WTC11 (cell line): ENCODE measurements at regions not wholly inside any gene's neighbourhood (a gene's known extent, or its start where the extent isn't known, plus 50 kb on each side); places are given as distances from the start of the nearest gene placed in this dataset.

Source experiments
- ATAC-seq: fragments of 200-7000 bp; cut with Tn5 transposase; 2 replicates; pipeline ENCODE4 v1.10.0; 2021; ENCODE audit warnings: mild to moderate bottlenecking, moderate library complexity
- CTCF ChIA-PET: fragments of 300-600 bp; sonication (Branson Sonifier 250); formaldehyde crosslinking; loops from one replicate; lab custom pipeline; 2021; ENCODE audit warnings: antibody characterized with exemption; lab: Charles Lee
- POLR2A ChIA-PET: fragments of 350-600 bp; sonication (Branson Sonifier 250); formaldehyde crosslinking; loops from one replicate; lab custom pipeline; 2021; ENCODE audit warnings: antibody characterized with exemption; lab: Charles Lee
- DNase-seq: peaks from one replicate; pipeline ENCODE4 v3.0.0; 2021; ENCODE audit warnings: low spot score
- H3K27ac Mint-ChIP-seq: 2 replicates; pipeline ENCODE4 v1.8.0; 2021; ENCODE audit warnings: mixed read lengths
- H3K27me3 Mint-ChIP-seq: 2 replicates; pipeline ENCODE4 v1.8.0; 2021; ENCODE audit warnings: low read depth, mild to moderate bottlenecking, moderate library complexity, mixed read lengths
- H3K36me3 Mint-ChIP-seq: 2 replicates; pipeline ENCODE4 v1.8.0; 2021; ENCODE audit warnings: mixed read lengths
- H3K4me1 Mint-ChIP-seq: 2 replicates; pipeline ENCODE4 v1.8.0; 2022; ENCODE audit warnings: mixed read lengths
- H3K4me3 Mint-ChIP-seq: 2 replicates; pipeline ENCODE4 v1.8.0; 2021; ENCODE audit warnings: mild to moderate bottlenecking, moderate library complexity, mixed read lengths
- H3K9me3 Mint-ChIP-seq: 2 replicates; pipeline ENCODE4 v1.8.0; 2021; ENCODE audit warnings: mixed read lengths
- CREM ChIP-seq: sonication (generic); formaldehyde crosslinking; IDR thresholded peaks from 2 replicates; pipeline ENCODE4 v1.8.1; 2022; ENCODE audit warnings: mild to moderate bottlenecking, missing genetic modification reagents, moderate library complexity
- EMX1 ChIP-seq: fragments of 250-450 bp; sonication (Bioruptor Pico); IDR thresholded peaks from 2 replicates; pipeline ENCODE4 v1.8.0; 2021; ENCODE audit warnings: mild to moderate bottlenecking
- FOXJ3 ChIP-seq: sonication (generic); formaldehyde crosslinking; IDR thresholded peaks from 2 replicates; pipeline ENCODE4 v1.9.0; 2021; ENCODE audit warnings: missing genetic modification reagents, mild to moderate bottlenecking, borderline replicate concordance
- HMGA2 ChIP-seq: fragments of 250-450 bp; sonication (Bioruptor Pico); IDR thresholded peaks from 2 replicates; pipeline ENCODE4 v1.4.0; 2021; ENCODE audit warnings: mild to moderate bottlenecking, moderate library complexity
- JUN ChIP-seq: sonication (generic); formaldehyde crosslinking; IDR thresholded peaks from 2 replicates; pipeline ENCODE4 v1.8.0; 2023; ENCODE audit warnings: mild to moderate bottlenecking, missing genetic modification reagents
- KAT7 ChIP-seq: sonication (generic); formaldehyde crosslinking; IDR thresholded peaks from 2 replicates; pipeline ENCODE4 v1.8.1; 2023; ENCODE audit warnings: missing genetic modification reagents, mild to moderate bottlenecking, borderline replicate concordance
- NR3C1 ChIP-seq: sonication (generic); formaldehyde crosslinking; conservative IDR thresholded peaks from 2 replicates; pipeline ENCODE4 v1.8.1; 2023; ENCODE audit warnings: low read depth, mild to moderate bottlenecking, missing genetic modification reagents
- PRDM15 ChIP-seq: sonication (generic); formaldehyde crosslinking; IDR thresholded peaks from 2 replicates; pipeline ENCODE4 v1.8.0; 2022; ENCODE audit warnings: missing genetic modification reagents
- TEAD4 ChIP-seq: sonication (generic); formaldehyde crosslinking; IDR thresholded peaks from 2 replicates; pipeline ENCODE4 v1.8.0; 2022; ENCODE audit warnings: mild to moderate bottlenecking, missing genetic modification reagents
- USF2 ChIP-seq: sonication (generic); formaldehyde crosslinking; IDR thresholded peaks from 2 replicates; pipeline ENCODE4 v1.8.1; 2023; ENCODE audit warnings: mild to moderate bottlenecking, missing genetic modification reagents, moderate library complexity
- ZBTB21 ChIP-seq: sonication (generic); formaldehyde crosslinking; IDR thresholded peaks from 2 replicates; pipeline ENCODE4 v1.8.1; 2023; ENCODE audit warnings: mild to moderate bottlenecking, missing genetic modification reagents, borderline replicate concordance
- ZNF219 ChIP-seq: sonication (generic); formaldehyde crosslinking; IDR thresholded peaks from 2 replicates; pipeline ENCODE4 v1.8.0; 2023; ENCODE audit warnings: missing genetic modification reagents, mild to moderate bottlenecking, borderline replicate concordance
- ZNF423 ChIP-seq: fragments of 250-450 bp; sonication (Bioruptor Pico); IDR thresholded peaks from 2 replicates; pipeline ENCODE4 v2.1.2; 2022; ENCODE audit warnings: mild to moderate bottlenecking, moderate library complexity
- TF ChIP-seq, protein P1 (sequence below): sonication (generic); formaldehyde crosslinking; IDR thresholded peaks from 2 replicates; pipeline ENCODE4 v1.8.1; 2023; ENCODE audit warnings: mild to moderate bottlenecking, missing genetic modification reagents, borderline replicate concordance
- TF ChIP-seq, protein P2 (sequence below): sonication (generic); formaldehyde crosslinking; IDR thresholded peaks from 2 replicates; pipeline ENCODE4 v1.8.0; 2023; ENCODE audit warnings: missing genetic modification reagents
- TF ChIP-seq, protein P3 (sequence below): sonication (generic); formaldehyde crosslinking; IDR thresholded peaks from 2 replicates; pipeline ENCODE4 v1.8.1; 2023; ENCODE audit warnings: mild to moderate bottlenecking, missing genetic modification reagents

DNA sequence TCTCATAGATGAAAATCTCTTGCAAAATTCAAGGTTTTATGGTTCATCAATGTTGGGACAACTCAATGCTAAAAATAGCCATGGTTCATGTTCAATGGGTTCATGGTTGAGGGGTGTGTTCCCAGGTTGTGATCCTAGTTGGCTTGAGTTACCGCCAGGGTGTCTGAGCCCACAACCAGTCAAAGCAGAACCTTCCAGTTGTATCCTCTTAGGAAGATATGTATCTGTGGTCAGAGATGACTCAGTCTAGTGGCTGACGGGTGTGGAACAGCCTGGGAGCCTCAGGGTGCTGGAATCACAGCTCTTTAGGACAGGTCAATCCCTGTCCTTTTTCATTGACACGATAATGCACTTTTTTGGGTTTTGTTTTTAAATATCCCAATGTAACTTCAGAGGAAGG lies 192.3 kb upstream of the NR3C2 start:
- no peak overlapping the region for H3K4me3 Mint-ChIP-seq
- H3K4me1 Mint-ChIP-seq = peaks cover 3% of the 10 kb centered on the region; the same call in 1 of the 2 replicates
- no peaks in the 10 kb centered on the region for H3K27me3 Mint-ChIP-seq
- no peak overlapping the region for H3K27ac Mint-ChIP-seq
- ChIA-PET POLR2A (no interaction called here), CTCF (no interaction called here)
- H3K9me3 Mint-ChIP-seq = peaks cover 55% of the 10 kb centered on the region
- peaks cover 41% of the 10 kb centered on the region for H3K36me3 Mint-ChIP-seq
- ATAC-seq (no peak), DNase-seq (no peak)
- TF ChIP-seq TEAD4 (CRISPR knock-in tag) (no peak), ZNF219 (CRISPR knock-in tag) (no peak), JUN (CRISPR knock-in tag) (no peak), HMGA2 (CRISPR knock-in tag) (no peak), PRDM15 (no peak)

DNA sequence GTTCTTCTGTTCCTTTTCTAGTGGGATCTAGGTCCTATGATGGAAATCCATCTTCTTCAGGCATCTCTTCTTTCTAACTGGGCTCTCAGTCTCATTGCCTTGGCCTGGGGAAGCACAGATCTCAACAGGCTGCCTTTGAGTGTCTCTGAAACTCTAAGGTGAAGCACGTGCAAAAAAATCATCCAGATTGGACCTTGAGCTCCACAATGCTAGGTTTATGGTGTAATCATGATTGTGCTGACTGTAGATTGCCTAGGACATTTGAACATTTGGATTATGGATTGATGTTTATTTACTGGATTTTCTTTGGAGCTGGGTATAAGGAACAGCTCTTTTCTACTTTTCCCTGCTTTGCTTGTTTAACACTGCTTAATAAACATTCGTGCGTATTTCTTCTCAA lies 191.5 kb upstream of the NR3C2 start:
- ChIA-PET CTCF (no interaction called here), POLR2A (no interaction called here)
- DNase-seq (no peak), ATAC-seq (no peak)
- H3K9me3 Mint-ChIP-seq = peaks cover 47% of the 10 kb centered on the region
- peaks cover 3% of the 10 kb centered on the region; the same call in 1 of the 2 replicates for H3K4me1 Mint-ChIP-seq
- H3K36me3 Mint-ChIP-seq = peaks cover 36% of the 10 kb centered on the region
- H3K27ac Mint-ChIP-seq = no peak overlapping the region
- H3K4me3 Mint-ChIP-seq = no peak overlapping the region
- TF ChIP-seq CREM (no peak), TEAD4 (CRISPR knock-in tag) (no peak), KAT7 (CRISPR knock-in tag) (no peak), USF2 (no peak), ZBTB21 (CRISPR knock-in tag) (no peak), EMX1 (CRISPR knock-in tag) (no peak), FOXJ3 (no peak)
- TF ChIP-seq, protein P1, sequence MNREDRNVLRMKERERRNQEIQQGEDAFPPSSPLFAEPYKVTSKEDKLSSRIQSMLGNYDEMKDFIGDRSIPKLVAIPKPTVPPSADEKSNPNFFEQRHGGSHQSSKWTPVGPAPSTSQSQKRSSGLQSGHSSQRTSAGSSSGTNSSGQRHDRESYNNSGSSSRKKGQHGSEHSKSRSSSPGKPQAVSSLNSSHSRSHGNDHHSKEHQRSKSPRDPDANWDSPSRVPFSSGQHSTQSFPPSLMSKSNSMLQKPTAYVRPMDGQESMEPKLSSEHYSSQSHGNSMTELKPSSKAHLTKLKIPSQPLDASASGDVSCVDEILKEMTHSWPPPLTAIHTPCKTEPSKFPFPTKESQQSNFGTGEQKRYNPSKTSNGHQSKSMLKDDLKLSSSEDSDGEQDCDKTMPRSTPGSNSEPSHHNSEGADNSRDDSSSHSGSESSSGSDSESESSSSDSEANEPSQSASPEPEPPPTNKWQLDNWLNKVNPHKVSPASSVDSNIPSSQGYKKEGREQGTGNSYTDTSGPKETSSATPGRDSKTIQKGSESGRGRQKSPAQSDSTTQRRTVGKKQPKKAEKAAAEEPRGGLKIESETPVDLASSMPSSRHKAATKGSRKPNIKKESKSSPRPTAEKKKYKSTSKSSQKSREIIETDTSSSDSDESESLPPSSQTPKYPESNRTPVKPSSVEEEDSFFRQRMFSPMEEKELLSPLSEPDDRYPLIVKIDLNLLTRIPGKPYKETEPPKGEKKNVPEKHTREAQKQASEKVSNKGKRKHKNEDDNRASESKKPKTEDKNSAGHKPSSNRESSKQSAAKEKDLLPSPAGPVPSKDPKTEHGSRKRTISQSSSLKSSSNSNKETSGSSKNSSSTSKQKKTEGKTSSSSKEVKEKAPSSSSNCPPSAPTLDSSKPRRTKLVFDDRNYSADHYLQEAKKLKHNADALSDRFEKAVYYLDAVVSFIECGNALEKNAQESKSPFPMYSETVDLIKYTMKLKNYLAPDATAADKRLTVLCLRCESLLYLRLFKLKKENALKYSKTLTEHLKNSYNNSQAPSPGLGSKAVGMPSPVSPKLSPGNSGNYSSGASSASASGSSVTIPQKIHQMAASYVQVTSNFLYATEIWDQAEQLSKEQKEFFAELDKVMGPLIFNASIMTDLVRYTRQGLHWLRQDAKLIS (CRISPR knock-in tag) = no peak
- H3K27me3 Mint-ChIP-seq = no peaks in the 10 kb centered on the region

- Mint-ChIP-seq H3K27me3 (no peaks in the 10 kb centered on the region), H3K27ac (no peak overlapping the region), H3K9me3 (peaks cover 35% of the 10 kb centered on the region), H3K4me1 (peaks cover 3% of the 10 kb centered on the region; the same call in 1 of the 2 replicates), H3K36me3 (peaks cover 24% of the 10 kb centered on the region), H3K4me3 (no peak overlapping the region)
- ATAC-seq (no peak), DNase-seq (no peak)
- TF ChIP-seq NR3C1 = no peak
- TF ChIP-seq, protein P2, sequence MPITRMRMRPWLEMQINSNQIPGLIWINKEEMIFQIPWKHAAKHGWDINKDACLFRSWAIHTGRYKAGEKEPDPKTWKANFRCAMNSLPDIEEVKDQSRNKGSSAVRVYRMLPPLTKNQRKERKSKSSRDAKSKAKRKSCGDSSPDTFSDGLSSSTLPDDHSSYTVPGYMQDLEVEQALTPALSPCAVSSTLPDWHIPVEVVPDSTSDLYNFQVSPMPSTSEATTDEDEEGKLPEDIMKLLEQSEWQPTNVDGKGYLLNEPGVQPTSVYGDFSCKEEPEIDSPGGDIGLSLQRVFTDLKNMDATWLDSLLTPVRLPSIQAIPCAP (CRISPR knock-in tag) = no peak
- TF ChIP-seq ZNF423 = no peak
- TF ChIP-seq, protein P3, sequence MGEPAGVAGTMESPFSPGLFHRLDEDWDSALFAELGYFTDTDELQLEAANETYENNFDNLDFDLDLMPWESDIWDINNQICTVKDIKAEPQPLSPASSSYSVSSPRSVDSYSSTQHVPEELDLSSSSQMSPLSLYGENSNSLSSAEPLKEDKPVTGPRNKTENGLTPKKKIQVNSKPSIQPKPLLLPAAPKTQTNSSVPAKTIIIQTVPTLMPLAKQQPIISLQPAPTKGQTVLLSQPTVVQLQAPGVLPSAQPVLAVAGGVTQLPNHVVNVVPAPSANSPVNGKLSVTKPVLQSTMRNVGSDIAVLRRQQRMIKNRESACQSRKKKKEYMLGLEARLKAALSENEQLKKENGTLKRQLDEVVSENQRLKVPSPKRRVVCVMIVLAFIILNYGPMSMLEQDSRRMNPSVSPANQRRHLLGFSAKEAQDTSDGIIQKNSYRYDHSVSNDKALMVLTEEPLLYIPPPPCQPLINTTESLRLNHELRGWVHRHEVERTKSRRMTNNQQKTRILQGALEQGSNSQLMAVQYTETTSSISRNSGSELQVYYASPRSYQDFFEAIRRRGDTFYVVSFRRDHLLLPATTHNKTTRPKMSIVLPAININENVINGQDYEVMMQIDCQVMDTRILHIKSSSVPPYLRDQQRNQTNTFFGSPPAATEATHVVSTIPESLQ (CRISPR knock-in tag) = no peak
- POLR2A ChIA-PET = no interaction called here
- CTCF ChIA-PET = no interaction called here
Observed at GRCh38 chr4:148632476-148632875, 190.3 kb upstream of the NR3C2 start.
